ENCODE measurements at regions not wholly inside any gene's neighbourhood (a gene's known extent, or its start where the extent isn't known, plus 50 kb on each side); places are given as distances from the start of the nearest gene placed in this dataset.

DNA sequence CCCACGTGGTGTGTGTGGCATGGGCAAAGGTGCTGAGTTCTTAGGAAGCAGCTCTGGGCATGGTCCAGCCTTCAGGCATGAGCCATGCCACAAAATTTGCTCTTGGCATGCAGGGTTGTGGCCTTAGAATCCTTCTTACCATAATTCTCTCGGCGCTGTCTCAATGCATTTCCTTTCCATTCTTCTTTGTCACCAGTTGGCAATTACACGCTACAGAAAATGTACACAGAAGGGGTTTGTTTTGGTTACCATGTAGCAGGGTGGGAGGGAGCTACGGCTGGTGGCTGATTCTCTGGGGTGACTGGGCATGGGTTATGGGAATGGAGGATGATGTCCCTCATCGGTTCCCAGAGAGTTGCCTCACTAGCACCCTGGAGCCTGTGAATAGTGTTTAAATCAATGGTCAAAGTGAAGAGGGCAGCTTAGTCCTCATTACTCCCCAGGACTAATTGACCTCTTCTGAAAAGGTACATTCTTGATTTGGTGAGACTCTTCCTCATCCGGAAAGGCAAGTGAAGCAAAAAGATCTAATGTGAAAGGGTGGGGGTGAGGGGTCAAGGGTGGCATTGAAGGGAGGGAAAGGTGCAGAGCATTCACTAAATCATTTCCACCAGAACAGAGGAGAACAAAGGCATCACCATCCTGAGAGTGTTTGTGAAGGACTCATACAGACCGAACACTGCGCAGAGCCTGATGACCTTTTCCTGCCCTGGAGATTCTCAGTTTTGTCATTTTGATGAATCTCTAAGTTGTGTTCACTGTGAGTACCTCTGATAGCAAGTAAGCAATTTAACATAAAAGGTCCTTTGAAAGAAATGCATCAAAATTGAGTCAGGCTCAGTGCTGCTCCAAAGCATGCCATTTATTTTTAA, 199.8 kb upstream of the SFRP2 start:
- peak; percentile 33 for DNase-seq (ENCODE audit: low spot score)

- peak; percentile 82 for DNase-seq (ENCODE audit: low spot score)
These were observed 198.4 kb upstream of the SFRP2 start for GRCh38 chr4:153987291-153987690.

GRCh38 chr4:153976954-153977353, 188.1 kb upstream of the SFRP2 start:
- no peak for DNase-seq (ENCODE audit: low spot score)

DNA sequence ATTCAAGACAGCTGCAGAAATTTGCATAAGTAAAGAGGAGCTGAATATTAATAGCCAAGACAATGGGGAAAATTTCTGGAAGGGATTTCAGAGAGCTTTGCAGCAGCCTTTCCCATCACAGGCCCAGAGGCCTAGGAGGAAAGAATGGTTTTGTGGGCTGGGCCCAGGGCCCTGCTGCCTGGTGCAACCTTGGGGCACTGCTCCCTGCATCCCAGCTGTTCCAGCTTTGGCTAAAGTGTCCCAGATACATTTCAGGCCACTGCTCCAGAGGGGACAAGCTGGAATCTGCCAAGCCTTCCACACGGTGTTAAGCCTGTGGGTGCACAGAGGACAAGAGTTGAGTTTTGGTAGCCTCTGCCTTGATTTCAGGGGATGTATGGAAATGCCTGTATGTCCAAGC, 185.6 kb upstream of the SFRP2 start:
- no peak for DNase-seq (ENCODE audit: low spot score)

DNA sequence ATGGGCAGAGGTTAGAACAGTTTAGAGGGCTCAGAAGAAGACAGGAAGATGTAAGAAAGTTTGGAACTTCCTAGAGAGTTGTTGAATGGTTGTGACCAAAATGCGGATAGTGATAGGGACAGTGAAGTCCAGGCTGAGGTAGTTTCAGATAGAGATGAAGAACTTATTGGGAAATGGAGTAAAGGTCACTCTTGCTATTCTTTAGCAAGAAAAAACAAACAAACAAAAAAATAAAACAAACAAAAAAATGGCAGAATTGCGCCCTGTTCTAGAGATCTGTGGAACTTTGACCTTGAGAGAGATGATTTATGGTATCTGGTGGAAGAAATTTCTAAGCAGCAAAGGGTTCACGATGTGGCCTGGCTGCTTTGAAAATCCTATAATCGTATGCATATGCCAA, 185.1 kb upstream of the SFRP2 start:
- DNase-seq (ENCODE audit: low spot score): no peak

DNA sequence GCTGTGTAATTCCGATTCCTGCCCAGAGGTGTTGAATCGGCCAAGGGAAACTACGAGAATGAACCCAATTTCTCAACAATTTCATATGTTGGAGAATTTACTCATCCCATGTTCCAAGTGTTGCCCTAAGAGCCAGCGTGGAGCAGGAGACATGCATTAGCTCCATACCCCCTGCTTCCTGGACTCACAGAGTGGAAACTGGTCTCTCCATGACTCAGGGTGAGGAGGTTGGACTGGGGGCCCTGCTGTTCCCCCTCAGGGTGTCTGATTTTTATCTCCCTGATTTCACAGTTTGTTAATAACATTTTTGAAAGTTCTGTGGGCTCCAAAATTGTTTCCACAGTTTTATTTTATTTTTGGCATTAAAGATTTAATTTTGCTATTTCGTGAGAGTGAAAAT, 183.0 kb upstream of the SFRP2 start:
- no peak for DNase-seq (ENCODE audit: low spot score)

GRCh38 chr4:153970169-153970568, 181.3 kb upstream of the SFRP2 start:
- no peak for DNase-seq (ENCODE audit: low spot score)

- DNase-seq (ENCODE audit: low spot score): no peak
These were observed 180.7 kb upstream of the SFRP2 start for GRCh38 chr4:153969542-153969941.

DNA sequence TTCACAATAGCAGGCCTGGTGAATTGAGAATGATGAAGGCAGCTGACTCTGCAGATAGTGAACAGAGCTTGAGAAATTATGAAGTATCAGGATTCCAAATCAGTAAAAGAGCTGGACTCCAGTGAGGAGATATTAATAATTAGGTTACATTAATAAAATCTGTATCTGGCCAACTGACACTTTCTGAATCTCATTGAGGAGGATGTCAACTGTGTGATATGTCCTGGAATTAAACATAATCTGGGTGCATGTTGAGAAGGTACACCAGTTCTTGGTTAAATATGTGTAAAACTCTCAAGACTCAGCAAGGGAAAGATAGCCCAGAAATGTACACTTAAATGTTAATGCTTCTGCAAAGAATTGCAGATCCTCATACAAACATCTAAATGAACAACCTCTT, 177.8 kb upstream of the SFRP2 start:
- DNase-seq (ENCODE audit: low spot score): no peak

- no peak for DNase-seq (ENCODE audit: low spot score)
These were observed 174.3 kb upstream of the SFRP2 start for GRCh38 chr4:153963216-153963615.

- DNase-seq (ENCODE audit: low spot score): no peak
These were observed 173.6 kb upstream of the SFRP2 start for GRCh38 chr4:153962311-153963039.

DNA sequence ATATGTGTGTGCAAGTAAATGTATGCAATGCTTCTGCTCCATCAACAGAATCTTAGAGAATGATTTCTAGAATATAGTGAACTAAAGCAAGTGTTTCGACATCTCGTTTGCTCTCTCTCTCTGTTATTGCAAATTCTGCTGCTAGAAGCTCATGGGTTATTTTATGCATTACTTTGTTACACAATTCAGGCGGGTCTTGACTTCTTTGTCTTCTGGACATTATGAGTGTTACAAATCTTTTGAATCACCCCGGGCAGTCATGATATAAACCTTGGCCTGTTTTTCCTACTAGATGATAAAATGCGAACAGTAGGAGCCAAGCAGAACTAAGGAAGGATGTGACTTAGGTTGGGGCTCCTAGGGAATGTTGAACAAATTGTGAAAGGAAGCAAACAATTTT, 166.4 kb upstream of the SFRP2 start:
- DNase-seq (ENCODE audit: low spot score): no peak

DNA sequence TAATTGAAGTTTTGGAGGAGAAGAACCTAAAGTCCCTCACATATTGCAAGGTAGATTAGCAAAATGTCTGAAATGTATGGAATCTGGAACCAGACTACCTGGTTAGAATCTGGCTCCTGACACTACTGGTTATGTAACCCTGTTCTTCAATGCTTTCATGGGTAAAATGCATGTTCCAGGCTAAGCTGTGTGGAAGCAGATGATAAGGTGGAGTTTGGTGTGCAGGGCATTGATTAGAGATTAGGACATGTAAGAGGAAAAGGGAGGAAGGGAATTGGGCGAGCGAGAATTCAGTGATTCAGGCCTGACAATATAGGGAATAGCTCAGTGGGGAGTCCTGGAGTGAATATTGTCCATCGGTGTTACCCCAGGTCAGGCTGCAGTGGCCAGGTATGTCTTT, 165.8 kb upstream of the SFRP2 start:
- no peak for DNase-seq (ENCODE audit: low spot score)

GRCh38 chr4:153950100-153950979, 161.5 kb upstream of the SFRP2 start:
- no peak for DNase-seq (ENCODE audit: low spot score)

DNA sequence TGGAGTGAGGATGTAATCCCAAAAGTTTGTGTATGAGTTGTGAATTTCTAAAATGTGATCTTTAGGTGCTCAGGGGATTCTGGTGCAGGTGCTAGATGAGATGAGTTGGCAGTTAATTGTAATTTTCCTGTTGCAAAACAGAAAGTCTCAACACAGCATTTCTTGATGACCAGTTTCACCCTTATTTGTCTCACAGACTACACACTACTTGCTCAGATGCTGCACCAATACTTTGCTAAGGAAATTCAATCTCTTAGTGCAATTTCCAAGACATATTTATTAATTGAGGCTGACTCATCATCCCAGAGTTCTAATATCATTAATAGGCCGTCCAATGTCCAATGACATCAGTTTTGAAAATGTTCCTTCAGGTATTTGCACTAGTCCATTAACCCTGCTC, 159.2 kb upstream of the SFRP2 start:
- DNase-seq (ENCODE audit: low spot score): no peak

DNA sequence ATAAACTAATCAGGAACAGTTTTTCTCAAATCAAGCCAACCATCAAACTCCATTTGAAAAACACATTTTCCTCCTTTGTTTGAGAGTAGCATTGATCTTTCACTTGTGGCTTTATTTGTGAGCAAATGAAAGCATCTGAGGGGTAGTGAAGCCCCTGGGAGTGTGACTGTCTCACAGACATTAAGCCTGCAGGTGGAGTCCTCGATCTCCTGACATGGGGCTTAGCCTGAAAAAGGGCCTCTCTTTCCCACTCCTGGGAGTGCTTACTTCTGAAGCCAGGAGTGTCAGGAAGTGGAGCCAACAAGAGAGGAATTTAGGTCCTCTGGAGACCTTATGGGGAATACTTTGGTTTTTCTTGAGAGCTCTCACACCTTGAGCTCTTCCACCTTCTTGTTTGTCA, 158.2 kb upstream of the SFRP2 start:
- DNase-seq (ENCODE audit: low spot score): no peak

GRCh38 chr4:153945704-153946103, 156.8 kb upstream of the SFRP2 start:
- DNase-seq (ENCODE audit: low spot score): no peak

GRCh38 chr4:153943738-153944415, 155.0 kb upstream of the SFRP2 start:
- DNase-seq (ENCODE audit: low spot score): no peak

- DNase-seq (ENCODE audit: low spot score): no peak
These were observed 152.0 kb upstream of the SFRP2 start for GRCh38 chr4:153940916-153941315.

GRCh38 chr4:153939570-153939969, 150.7 kb upstream of the SFRP2 start:
- no peak for DNase-seq (ENCODE audit: low spot score)

DNA sequence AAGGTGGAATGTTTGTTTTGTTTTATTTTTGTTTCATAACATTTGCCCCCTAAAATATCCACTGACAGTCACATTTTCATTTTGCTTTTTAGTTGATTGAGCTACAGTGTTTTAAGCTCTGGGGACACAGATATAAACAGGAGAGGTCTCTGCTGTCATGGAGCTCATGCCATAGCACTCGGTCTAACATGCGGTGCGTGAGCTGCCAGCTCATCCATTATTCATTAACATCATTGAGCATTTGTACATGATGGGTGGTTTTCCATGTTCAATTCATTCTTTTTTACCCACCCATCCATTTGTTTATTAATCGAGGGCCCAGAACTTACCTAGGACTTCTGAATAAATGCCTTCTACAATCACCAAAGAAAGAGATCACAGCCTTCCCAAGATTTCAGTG, 150.1 kb upstream of the SFRP2 start:
- DNase-seq (ENCODE audit: low spot score): no peak

- DNase-seq (ENCODE audit: low spot score): no peak
These were observed 148.4 kb upstream of the SFRP2 start for GRCh38 chr4:153937289-153937688.
